Stimulated activated naive CD8-positive, alpha-beta T cell treated with anti-CD3 and anti-CD28 coated beads, Interleukin-15, Interleukin-2, amounts not matched to agents 100 U/mL and 50 U/mL, for 24 hours (primary cell): ENCODE measurements at regions not wholly inside any gene's neighbourhood (a gene's known extent, or its start where the extent isn't known, plus 50 kb on each side); places are given as distances from the start of the nearest gene placed in this dataset.

ENCODE experiments used
- ATAC-seq: fragments of 150-1000 bp; cut with Tn5 transposase; one replicate; pipeline ENCODE4 v1.10.0; 2021
- DNase-seq: peaks from one replicate; pipeline ENCODE4 v3.0.0; 2021

GRCh38 chr10:2728087-2728486 lies 339.3 kb upstream of the PFKP start:
- DNase-seq (no peak), ATAC-seq (no peak)

- no peak for ATAC-seq
- DNase-seq, result no peak
Measured at GRCh38 chr10:2716596-2716995, 350.8 kb upstream of the PFKP start.

GRCh38 chr10:2714597-2714996 lies 352.8 kb upstream of the PFKP start:
- ATAC-seq (no peak), DNase-seq (no peak)

DNA sequence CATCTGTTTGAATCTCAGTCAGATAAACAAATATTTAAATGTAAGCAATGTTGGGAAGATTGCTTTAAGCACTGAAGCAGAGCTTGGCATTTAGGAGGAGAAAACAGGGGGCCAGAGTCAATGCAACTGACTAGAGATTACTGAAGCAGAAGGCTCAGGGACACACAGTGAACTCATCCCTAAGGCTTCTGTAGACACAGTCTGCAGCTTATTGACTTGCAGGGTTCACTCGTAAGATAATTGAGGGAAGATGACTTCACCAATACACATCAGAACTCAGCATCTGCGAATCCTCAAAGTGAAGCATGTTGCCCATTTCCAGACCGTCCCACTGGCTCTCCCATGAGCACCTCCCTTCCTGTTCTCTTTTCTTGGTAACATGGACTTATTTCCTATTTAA lies 363.4 kb upstream of the PFKP start:
- DNase-seq (no peak), ATAC-seq (no peak)

DNA sequence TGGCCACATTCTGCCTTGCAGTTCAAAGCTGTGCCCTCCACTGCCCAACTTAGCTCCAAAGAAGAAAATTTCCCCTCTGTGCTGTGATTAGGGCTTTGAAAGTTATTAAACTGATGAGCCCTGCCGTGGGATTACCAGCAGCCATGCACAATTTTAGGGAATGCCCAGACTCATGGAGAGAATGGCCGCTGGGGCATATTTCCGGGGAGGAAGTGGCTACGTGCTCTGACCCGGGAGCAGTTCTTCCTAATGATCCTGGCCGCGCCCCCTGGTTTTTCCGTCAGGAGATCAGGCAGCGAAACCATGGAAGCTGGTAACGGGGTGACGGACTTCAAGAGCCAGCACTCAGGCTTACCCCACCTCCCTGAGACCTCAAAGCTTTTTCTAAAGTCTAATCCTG lies 365.5 kb upstream of the PFKP start:
- DNase-seq (no peak), ATAC-seq (no peak)

DNA sequence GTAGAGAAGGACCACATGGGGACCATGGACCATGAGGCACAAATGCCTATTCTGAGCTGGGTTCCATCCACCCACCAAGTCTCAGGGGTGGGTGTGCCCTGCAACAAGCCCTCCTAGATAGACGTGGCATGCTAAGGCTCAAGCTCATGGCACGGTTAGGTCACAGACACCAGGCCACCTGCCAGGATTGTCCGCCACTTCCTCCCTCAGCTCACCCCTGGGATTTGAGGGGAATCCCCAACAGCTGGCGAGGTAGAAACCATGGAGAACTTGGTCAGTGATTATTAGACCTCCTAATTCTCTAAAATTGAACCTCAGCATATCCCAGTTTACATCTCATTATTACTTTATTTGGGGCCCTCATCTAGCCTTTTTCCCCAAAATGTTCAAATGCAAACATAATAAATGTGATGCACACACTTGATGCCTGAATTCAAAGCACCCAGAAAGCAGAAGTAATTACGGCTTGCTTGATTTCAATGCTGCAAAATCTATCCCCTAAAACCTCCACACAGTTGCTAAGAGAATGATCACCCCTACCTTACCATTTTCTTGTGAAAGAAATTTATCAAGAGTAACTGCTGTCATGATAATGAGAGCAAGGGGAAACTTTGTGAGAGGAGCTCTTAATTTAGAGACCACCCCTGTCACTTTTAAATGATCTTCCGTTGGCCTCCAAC lies 366.6 kb upstream of the PFKP start:
- no peak for ATAC-seq
- no peak for DNase-seq

DNA sequence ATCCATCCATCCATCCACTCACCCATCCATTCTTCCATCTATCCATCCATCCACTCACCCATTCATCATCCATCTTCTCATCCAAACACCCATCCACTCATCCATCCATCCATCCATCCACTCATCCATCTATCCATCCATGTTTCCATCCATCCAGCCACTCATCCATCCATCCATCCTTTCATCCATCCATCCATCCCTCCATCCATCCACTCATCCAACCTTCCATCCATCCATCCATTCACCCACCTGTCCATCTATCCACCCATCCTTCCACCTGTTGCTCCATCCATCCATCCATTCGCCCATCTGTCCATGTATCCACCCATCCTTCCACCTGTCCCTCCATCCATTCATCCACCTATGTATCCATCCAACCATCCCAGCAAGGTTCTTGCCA lies 378.4 kb upstream of the PFKP start:
- ATAC-seq (no peak), DNase-seq (no peak)

- no peak for DNase-seq
- no peak for ATAC-seq
Measured at GRCh38 chr10:2686691-2687090, 380.7 kb upstream of the PFKP start.

- DNase-seq (no peak), ATAC-seq (no peak)
Measured at GRCh38 chr10:2682491-2682890, 384.9 kb upstream of the PFKP start.

DNA sequence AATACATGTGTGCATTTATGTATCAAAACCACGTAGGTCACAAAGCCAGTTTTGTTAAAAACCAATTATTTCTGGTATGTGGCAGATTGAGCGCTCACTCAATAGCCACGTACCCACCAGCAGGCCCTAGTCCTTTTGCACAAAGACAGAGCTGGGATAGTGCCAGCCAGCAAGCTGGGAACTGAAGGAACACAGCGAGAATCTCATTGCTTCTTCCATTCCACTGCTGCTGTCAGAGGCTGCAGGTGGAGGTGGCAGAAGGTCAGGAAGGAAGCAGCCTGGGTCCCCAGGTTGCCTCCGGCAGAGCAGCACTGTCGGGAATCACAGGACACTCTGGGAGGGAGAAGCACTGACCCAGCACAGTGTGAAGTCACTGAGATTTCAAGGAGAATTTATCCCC lies 385.5 kb upstream of the PFKP start:
- ATAC-seq, result no peak
- DNase-seq, result no peak

- DNase-seq (no peak), ATAC-seq (no peak)
Measured at GRCh38 chr10:2680821-2681220, 386.5 kb upstream of the PFKP start.

DNA sequence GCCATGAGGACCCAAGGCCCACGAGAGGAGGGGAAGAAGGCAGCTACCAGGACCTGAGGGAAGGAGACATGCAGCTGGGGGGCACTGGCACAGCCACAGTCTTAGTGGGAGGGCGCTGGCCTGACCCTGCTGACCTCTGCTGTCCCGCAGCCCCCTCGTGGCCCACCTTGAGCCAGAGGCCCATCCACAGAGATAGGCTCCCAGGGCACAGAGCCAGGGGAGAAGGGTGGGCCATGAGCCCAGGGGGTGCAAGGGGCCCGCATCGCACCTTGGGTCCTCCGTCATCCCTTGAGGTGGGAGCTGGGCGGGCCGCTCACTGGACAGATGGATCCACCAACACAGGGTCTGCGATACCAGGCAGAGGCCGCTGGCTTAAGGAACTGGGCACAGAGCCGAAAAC lies 387.7 kb upstream of the PFKP start:
- no peak for ATAC-seq
- no peak for DNase-seq

GRCh38 chr10:2676455-2676854 lies 390.9 kb upstream of the PFKP start:
- no peak for ATAC-seq
- no peak for DNase-seq

DNA sequence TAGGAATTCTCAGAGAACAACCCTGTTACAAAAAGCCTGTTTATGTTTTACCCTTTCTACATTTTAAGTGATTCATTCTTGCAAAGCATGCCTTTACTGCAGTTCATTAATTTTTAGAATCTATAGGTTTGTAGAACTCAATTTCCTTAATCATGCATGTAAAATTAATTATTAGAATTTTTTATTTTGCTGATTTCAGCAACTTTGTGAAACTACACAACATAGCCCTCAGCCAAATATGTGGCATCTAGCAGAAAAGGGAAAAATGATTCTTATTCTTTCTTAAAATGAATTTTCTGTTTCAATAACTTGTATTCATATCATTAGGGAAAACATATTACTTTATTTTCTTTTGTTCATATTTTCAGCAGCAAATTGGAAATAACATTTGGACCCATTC lies 392.9 kb upstream of the PFKP start:
- DNase-seq, result no peak
- no peak for ATAC-seq

DNA sequence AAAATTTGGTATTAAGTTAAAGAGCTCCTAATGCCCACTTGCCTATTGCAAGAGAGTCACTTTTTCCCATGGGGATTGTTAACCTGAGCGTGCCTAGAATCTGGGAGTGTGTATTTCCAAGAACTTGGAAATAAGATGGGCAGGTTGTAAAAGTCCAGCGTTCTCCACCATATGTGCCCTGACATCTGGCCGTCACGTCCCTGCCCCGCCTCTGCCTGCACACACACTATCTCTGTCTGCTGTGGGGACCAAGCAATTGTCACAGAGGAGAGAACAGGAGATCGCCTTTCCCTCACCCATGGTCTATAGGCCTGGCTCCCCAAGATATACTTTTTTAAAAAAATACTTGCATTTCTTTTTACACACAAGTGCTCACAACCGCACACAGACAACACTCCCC lies 396.5 kb upstream of the PFKP start:
- ATAC-seq (no peak), DNase-seq (no peak)

- ATAC-seq (no peak), DNase-seq (no peak)
Measured at GRCh38 chr10:2665772-2666171, 401.6 kb upstream of the PFKP start.

- ATAC-seq (no peak), DNase-seq (no peak)
Measured at GRCh38 chr10:2660276-2660675, 407.1 kb upstream of the PFKP start.

GRCh38 chr10:2659660-2660209 lies 407.6 kb upstream of the PFKP start:
- ATAC-seq (no peak), DNase-seq (no peak)

- ATAC-seq (no peak), DNase-seq (no peak)
Measured at GRCh38 chr10:2658780-2659179, 408.6 kb upstream of the PFKP start.

- ATAC-seq (no peak), DNase-seq (no peak)
Measured at GRCh38 chr10:2650328-2650727, 417.0 kb upstream of the PFKP start.

DNA sequence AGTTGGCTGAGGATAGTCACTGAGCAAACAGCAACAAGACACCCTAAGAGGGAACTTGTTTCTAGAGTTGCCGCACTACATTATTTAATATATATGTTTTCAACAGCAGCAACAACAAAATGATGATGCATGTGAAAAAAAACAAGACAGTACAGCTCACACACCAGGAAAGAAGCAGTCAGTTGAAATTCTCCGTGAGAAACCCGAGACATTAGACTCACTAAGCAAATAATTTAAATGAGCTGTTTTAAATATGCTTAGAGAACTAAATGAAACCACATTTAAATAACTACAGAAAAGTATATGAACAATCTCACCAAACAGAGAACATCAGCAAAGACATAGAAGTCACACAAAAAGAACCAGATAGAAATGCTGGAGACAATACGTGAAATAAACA lies 426.3 kb upstream of the PFKP start:
- no peak for ATAC-seq
- DNase-seq, result no peak

DNA sequence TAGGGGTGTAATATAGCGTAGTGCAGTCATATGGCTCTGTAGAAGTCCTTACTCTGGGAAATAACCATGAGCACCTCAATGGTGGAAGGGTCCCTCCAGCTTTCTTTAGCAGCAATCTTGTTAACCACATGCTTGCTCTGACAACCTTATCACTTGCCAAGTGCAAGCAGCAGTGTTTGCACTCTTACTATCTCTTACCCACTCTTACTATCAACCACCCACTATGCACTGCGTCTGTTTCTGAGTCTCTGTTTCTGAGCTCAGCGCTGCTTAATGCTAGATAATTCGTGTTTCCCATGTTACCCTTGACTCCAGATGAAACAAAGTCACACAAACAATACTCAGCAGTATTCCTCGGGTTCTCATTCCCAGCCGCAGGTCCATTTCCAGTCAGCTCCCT lies 433.7 kb upstream of the PFKP start:
- ATAC-seq (no peak), DNase-seq (no peak)

GRCh38 chr10:2631557-2632205 lies 435.7 kb upstream of the PFKP start:
- ATAC-seq, result no peak
- no peak for DNase-seq

DNA sequence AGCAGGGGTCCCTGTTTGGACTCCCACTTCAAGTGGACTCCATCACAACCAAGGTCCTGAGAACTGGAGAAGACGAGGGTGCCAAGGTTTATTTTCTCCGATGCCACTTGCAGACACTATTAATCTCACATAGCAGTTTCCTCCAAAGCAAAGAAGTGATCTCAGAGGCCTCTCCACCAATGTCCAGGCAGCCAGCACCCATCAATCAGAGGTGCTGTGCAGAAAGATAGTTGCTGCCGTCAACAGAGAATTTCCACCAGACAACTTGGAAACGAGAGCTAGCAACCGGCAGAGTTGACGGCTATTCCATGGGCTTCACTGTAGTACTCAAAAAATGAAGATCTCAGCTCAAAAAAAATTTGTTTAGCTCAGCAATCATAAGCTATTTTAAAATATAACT lies 438.6 kb upstream of the PFKP start:
- no peak for DNase-seq
- ATAC-seq, result no peak
